HCT116 (cell line): ENCODE measurements at regions not wholly inside any gene's neighbourhood (a gene's known extent, or its start where the extent isn't known, plus 50 kb on each side); places are given as distances from the start of the nearest gene placed in this dataset.

ENCODE experiments used
- CTCF ChIP-seq, 3 experiments: fragments of 200-600 bp in 1 of 3; sonication (generic) in 1 of 3; IDR thresholded peaks in 2 of 3; conservative IDR thresholded peaks in 1 of 3; 2 replicates each; pipeline ENCODE4 v1.5.1; 2012 to 2017; ENCODE audit warnings: low read depth in 2 of 3, low read length in 2 of 3, antibody characterized with exemption in 1 of 3, borderline replicate concordance in 1 of 3, control low read depth in 1 of 3, mild to moderate bottlenecking in 1 of 3, mixed read lengths in 1 of 3, mixed run types in 1 of 3, moderate library complexity in 1 of 3; ENCODE audit not compliant: insufficient read depth in 1 of 3
- EZH2 ChIP-seq: fragments of 200-600 bp; sonication (generic); IDR thresholded peaks from 2 replicates; pipeline ENCODE4 v1.6.1; 2017; ENCODE audit warnings: antibody characterized with exemption, mixed run types
- JUND ChIP-seq: IDR thresholded peaks from 2 replicates; pipeline ENCODE4 v1.6.1; 2012
- POLR2A ChIP-seq: IDR thresholded peaks from 2 replicates; pipeline ENCODE4 v1.7.0; 2011; ENCODE audit warnings: borderline replicate concordance; ENCODE audit not compliant: insufficient read depth, insufficient read length; ENCODE audit errors: extremely low read depth
- REST ChIP-seq: IDR thresholded peaks from 2 replicates; pipeline ENCODE4 v1.6.1; 2012; ENCODE audit warnings: low read depth
- YY1 ChIP-seq: IDR thresholded peaks from 2 replicates; pipeline ENCODE4 v1.6.1; 2011; ENCODE audit warnings: low read length, low read depth, moderate library complexity, mild to moderate bottlenecking; ENCODE audit not compliant: insufficient replicate concordance; ENCODE audit errors: extremely low read depth

GRCh38 chr7:37549076-37549931 lies 100.6 kb upstream of the ELMO1 start:
- no peak for TF ChIP-seq REST
- no peak for TF ChIP-seq CTCF (IDR thresholded peaks at IDR 0.05 in 2 of 3, conservative IDR thresholded peaks at IDR 0.05 in 1 of 3; ENCODE audit: borderline replicate concordance in 1 of 3, insufficient read depth in 1 of 3, low read depth in 2 of 3, low read length in 2 of 3)
- no peak for TF ChIP-seq EZH2
- no peak for TF ChIP-seq YY1
- no peak for TF ChIP-seq POLR2A
- no peak for TF ChIP-seq JUND
